ENCODE measurements at regions not wholly inside any gene's neighbourhood (a gene's known extent, or its start where the extent isn't known, plus 50 kb on each side); places are given as distances from the start of the nearest gene placed in this dataset.

DNA sequence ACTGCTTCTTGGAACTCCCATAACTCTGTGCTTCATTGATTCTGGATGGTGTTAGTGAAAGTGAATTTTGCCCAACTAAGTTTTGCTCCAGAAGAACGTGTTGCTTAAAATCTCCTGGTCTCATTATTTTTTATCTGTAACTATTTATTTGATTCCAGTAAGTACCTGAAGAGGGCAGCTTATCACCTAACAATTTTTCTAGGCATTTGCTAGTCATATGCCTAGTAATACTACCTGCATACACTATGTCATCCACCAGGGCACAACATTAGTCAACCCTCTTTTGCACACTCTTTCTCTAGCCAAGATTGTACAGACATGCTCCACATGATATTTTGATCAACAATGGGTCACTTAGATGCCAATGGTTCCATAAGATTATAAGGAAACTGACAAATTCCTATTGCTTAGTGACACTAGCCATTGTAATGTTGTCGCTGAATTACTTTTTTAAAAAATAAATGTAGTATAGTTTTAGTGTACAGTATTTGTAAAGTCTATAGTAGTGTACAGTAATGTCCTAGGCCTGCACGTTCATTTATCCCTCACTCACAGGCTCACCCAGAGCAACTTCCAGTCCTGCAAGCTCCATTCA, 499.9 kb upstream of the AADAT start:
- H3K9me3 ChIP-seq (ENCODE audit: low read length), result no peaks in the 10 kb centered on the region
- H3K9ac ChIP-seq (ENCODE audit: low read length), result no peak overlapping the region
- H3K27me3 ChIP-seq (ENCODE audit: insufficient read depth, low read depth, low read length), result no peaks in the 10 kb centered on the region
- no peak overlapping the region for H2AFZ ChIP-seq (ENCODE audit: low read depth, low read length)
- no peaks in the 10 kb centered on the region for H4K20me1 ChIP-seq (ENCODE audit: insufficient read depth)
- H3K4me2 ChIP-seq (ENCODE audit: low read length), result no peak overlapping the region
- H3K27ac ChIP-seq (ENCODE audit: low read length), result no peak overlapping the region
- H3K36me3 ChIP-seq (ENCODE audit: insufficient read depth, low read length), result no peaks in the 10 kb centered on the region
- H3K79me2 ChIP-seq (replicated peaks; ENCODE audit: insufficient read depth, low read length), result no peaks in the 10 kb centered on the region
- TF ChIP-seq EP300 (conservative IDR thresholded peaks at IDR 0.05; ENCODE audit: poor library complexity, severe bottlenecking) (no peak), SMC3 (conservative IDR thresholded peaks at IDR 0.05; ENCODE audit: poor library complexity) (peak; percentile 87), RAD21 (conservative IDR thresholded peaks at IDR 0.05) (peak; percentile 88), TAF1 (IDR thresholded peaks at IDR 0.05; ENCODE audit: low read depth) (no peak), EZH2 (IDR thresholded peaks at IDR 0.05; ENCODE audit: borderline replicate concordance, insufficient read depth, low read length, poor library complexity, severe bottlenecking) (no peak), REST (IDR thresholded peaks at IDR 0.05; ENCODE audit: borderline replicate concordance) (no peak), MXI1 (conservative IDR thresholded peaks at IDR 0.05; ENCODE audit: poor library complexity, severe bottlenecking) (peak; percentile 18), POLR2AphosphoS5 (IDR thresholded peaks at IDR 0.05) (no peak)
- TF ChIP-seq, protein P1, sequence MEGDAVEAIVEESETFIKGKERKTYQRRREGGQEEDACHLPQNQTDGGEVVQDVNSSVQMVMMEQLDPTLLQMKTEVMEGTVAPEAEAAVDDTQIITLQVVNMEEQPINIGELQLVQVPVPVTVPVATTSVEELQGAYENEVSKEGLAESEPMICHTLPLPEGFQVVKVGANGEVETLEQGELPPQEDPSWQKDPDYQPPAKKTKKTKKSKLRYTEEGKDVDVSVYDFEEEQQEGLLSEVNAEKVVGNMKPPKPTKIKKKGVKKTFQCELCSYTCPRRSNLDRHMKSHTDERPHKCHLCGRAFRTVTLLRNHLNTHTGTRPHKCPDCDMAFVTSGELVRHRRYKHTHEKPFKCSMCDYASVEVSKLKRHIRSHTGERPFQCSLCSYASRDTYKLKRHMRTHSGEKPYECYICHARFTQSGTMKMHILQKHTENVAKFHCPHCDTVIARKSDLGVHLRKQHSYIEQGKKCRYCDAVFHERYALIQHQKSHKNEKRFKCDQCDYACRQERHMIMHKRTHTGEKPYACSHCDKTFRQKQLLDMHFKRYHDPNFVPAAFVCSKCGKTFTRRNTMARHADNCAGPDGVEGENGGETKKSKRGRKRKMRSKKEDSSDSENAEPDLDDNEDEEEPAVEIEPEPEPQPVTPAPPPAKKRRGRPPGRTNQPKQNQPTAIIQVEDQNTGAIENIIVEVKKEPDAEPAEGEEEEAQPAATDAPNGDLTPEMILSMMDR (IDR thresholded peaks at IDR 0.05; ENCODE audit: poor library complexity, severe bottlenecking), result peak; percentile 87
- H3F3A ChIP-seq (ENCODE audit: insufficient read depth, low read length, poor library complexity, severe bottlenecking), result no peaks in the 10 kb centered on the region
- no peak overlapping the region for H3K4me3 ChIP-seq (ENCODE audit: low read length)
- H3K9me2 ChIP-seq (ENCODE audit: insufficient read depth, low read length), result no peaks in the 10 kb centered on the region

GRCh38 chr4:170581969-170582368, 492.2 kb upstream of the AADAT start:
- Histone ChIP-seq H3K4me3 (ENCODE audit: low read length) (no peak overlapping the region), H3K9ac (ENCODE audit: low read length) (no peak overlapping the region), H3K36me3 (ENCODE audit: insufficient read depth, low read length) (no peaks in the 10 kb centered on the region), H2AFZ (ENCODE audit: low read depth, low read length) (no peak overlapping the region), H3F3A (ENCODE audit: insufficient read depth, low read length, poor library complexity, severe bottlenecking) (no peaks in the 10 kb centered on the region), H3K9me2 (ENCODE audit: insufficient read depth, low read length) (no peaks in the 10 kb centered on the region), H3K79me2 (replicated peaks; ENCODE audit: insufficient read depth, low read length) (no peaks in the 10 kb centered on the region), H4K20me1 (ENCODE audit: insufficient read depth) (no peaks in the 10 kb centered on the region), H3K27ac (ENCODE audit: low read length) (no peak overlapping the region), H3K9me3 (ENCODE audit: low read length) (no peaks in the 10 kb centered on the region), H3K27me3 (ENCODE audit: insufficient read depth, low read depth, low read length) (no peaks in the 10 kb centered on the region), H3K4me2 (ENCODE audit: low read length) (no peak overlapping the region)
- TF ChIP-seq TAF1 (IDR thresholded peaks at IDR 0.05; ENCODE audit: low read depth) (no peak), RAD21 (conservative IDR thresholded peaks at IDR 0.05) (no peak), EZH2 (IDR thresholded peaks at IDR 0.05; ENCODE audit: borderline replicate concordance, insufficient read depth, low read length, poor library complexity, severe bottlenecking) (no peak), SMC3 (conservative IDR thresholded peaks at IDR 0.05; ENCODE audit: poor library complexity) (no peak), POLR2AphosphoS5 (IDR thresholded peaks at IDR 0.05) (no peak), REST (IDR thresholded peaks at IDR 0.05; ENCODE audit: borderline replicate concordance) (no peak), EP300 (conservative IDR thresholded peaks at IDR 0.05; ENCODE audit: poor library complexity, severe bottlenecking) (no peak), MXI1 (conservative IDR thresholded peaks at IDR 0.05; ENCODE audit: poor library complexity, severe bottlenecking) (no peak)
- TF ChIP-seq, protein P1 (IDR thresholded peaks at IDR 0.05; ENCODE audit: poor library complexity, severe bottlenecking), result no peak
